Fibroblast of villous mesenchyme (primary cell): ENCODE measurements at regions not wholly inside any gene's neighbourhood (a gene's known extent, or its start where the extent isn't known, plus 50 kb on each side); places are given as distances from the start of the nearest gene placed in this dataset.
"Not testable (repeated sequence)": the region's sequence is repeated elsewhere in the genome, so short reads cannot be mapped to it uniquely, and the experiment has no call there.

Source experiments
- DNase-seq: peaks from one replicate; pipeline ENCODE4 v3.0.0-alpha.2; 2010; ENCODE audit warnings: low read depth
- H3K4me3 ChIP-seq: 2 replicates; pipeline ENCODE4 v1.5.1; 2011; ENCODE audit warnings: low read depth, mild to moderate bottlenecking, low read length

DNA sequence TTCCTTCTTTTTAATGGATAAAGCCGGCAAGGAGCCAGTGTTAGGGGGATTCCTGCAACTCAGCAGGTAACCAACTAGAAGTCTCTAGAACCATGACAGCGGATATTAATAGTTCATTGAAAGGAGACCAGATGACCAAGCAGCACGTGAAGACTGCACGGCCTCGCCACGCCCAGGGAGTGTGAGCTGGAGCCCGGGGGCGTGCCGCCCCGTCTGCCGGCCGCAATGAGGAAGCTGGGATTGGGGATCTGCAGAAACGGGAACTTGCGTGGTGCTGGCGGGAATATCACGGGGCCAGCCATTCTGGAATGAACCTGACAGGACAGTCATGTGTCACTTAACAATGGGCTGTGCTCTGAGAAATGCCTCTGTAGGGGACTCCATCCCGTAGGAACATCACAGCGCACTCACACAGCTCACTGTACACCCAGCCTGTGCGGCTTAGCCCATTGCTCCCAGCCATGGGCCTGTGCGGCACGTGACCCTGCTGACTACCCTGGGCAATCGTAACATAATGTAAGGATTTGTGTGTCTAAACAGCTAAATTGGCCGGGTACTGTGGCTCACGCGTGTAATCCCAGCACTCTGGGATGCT lies 4092.8 kb upstream of the TPTE start:
- H3K4me3 ChIP-seq, DNase-seq: not testable (repeated sequence)

DNA sequence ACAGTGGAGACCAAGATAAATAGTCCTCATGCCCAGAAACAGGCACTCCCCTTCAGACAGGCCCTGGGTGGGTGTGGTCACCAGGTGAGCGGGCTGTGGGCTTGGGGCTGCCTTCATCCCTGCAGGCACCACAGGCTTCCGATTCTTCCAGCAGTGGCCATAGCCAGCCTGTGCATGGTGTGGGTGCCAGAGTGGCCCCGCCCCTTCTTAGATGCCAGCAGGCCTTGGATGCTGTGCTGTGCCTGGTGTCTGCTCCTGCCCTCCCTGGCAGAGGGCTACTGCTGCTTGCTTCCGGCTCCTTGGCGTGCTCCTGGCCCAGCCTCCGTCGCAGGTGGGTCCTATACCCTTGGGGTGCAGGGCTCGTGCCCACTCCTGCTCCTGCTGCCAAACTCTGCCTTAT lies 4091.5 kb upstream of the TPTE start:
- not testable (repeated sequence) for H3K4me3 ChIP-seq, DNase-seq

DNA sequence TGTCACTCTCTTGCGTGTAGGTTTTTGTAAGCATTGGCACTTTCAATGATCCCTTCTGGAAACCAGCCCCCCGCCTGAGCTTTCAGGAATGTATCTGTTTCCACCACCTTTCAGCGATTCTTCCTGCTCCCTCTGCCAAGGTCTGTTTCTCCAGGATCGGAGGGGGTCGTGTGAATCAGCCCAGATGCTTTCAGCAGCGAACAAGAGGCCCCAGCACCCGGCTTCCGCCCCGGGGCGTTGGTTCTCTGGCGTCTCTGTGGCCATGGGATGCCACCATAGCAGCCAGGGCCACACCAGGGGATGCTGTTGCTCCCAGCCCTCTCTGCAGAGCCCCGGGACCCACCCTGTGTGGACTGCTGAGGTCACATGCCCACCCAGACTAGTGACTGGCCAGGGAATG lies 4088.2 kb upstream of the TPTE start:
- DNase-seq, result not testable (repeated sequence)

DNA sequence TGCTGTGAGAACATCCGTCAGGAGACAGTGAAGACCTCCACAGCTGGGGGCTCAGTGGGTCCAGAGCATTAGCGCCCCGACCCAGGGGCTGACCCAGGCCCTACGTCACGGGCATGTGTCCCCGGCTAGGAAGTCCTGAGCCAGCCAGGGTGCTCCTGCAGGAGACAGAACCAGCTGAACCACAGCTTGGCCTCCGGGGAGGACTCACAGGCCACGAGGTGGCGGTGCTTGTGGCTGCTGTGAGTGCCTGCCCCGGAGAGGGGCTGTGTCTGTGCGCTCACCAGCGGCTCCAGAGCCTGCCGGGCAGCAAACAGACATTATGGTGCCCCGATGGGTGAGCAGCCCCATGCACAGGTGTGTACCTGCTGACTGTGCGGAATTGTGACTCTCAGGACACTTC lies 4085.2 kb upstream of the TPTE start:
- DNase-seq, H3K4me3 ChIP-seq: not testable (repeated sequence)

More for the DNA sequence above, 4088.2 kb upstream of the TPTE start:
- not testable (repeated sequence) for H3K4me3 ChIP-seq

DNA sequence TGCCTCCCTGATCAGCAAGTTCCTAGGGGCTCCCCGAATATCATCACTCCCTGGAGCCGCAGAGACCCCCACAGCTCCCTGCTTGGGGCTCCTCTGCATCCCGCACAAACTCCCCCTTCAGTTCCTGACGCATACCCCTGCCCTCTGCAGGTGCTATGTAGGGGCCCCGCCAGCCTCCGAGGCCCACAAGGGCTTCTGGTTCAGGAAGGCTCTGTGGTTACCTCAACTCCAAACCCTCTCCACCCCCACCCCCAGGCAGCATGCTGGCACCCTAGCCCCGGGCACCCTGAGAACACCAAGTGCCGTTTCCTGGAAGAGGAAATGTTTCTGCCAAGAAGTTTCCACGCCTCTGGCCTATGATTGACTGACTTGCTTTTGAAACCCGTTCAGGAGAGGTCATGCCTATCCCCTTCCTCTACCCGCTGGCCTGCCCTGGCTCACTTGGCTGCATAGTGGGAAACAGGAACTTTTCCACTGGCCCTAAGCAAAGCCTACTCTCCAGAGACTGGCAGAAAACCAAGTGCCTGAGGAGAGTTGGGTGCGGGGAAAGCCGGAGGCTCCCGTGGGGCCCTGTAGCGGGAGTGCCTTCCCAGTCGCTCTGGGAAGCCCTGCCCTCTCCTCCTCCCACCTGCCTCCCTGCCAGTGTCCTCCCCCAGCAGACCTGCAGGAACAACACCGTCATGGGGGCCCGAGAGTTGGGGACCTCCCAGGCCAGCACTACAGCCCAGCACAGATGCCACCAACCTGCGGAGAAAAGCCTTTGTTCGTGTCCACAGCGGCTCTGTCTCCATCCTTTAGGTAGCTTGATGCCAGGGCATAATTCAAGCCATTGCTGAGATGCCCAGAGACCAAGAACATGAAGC lies 4084.2 kb upstream of the TPTE start:
- not testable (repeated sequence) for DNase-seq, H3K4me3 ChIP-seq

DNA sequence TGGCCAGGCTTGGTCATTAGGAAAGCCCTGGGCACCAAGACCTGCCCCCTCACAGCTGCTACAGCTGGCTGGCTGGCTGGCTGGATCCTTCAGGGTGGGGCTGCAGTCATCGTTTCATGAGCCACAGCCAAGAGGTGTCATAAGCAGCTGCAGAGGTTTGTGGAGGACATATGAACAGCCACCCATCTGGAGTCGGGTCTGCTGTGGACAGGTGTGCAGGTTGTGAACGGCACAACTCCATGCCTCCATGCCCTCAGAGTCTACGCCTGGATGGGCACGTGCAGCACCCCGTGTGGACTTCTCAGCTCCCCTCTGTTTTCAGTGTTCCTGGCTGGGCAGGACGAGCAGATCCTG lies 4083.6 kb upstream of the TPTE start:
- DNase-seq, H3K4me3 ChIP-seq: not testable (repeated sequence)

DNA sequence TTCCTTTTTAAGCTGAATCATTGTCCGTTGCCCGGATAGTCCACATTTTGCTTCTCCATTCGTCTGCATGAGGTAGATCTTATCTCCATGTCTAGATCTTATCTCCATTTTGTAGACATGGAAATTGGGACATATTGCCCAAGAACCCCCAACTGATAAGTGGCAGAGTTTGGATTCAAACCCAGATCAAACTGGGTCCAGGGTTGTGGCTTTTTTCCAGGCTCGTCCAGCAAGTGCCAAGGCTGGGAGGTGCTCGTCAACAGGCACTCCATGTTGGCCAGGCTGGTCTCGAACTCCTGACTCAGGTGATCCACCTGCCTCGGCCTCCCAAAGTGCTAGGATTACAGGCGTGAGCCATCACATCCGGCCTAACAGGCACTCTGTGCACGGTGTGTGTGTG lies 4082.3 kb upstream of the TPTE start:
- H3K4me3 ChIP-seq, DNase-seq: not testable (repeated sequence)

DNA sequence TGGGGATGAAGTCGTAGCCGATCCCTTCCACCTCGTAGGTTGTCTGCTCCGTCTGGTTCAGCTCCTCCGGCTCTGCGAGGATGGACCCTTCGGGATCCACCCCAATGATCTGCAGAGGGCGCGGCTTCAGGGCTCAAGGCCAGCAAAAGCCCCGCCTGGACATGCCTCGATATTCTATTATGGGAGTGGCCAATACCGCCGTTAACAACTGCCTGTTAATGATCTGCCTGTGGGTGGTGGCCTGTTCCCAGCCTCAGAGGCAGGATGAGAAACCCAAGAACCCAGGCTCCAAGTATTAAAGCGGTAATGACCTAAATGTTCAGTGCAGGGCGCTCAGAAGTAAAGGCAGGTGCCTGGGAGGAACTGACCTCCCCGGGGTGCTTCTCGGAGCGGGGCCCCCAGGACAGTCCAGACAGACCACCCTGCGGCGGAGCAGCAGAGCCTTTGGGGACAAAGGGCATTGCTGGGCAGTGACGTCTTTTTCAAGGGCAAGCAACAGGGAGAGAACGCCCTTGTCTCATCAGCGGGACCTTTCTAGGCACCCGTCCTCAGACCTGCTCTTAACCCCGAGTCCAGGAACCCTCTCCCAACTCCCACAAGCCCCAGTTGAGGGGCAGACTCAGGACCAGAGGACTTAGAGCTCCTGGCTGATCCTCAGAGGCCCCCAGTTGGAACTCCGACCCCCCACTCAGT lies 4066.6 kb upstream of the TPTE start:
- DNase-seq, H3K4me3 ChIP-seq: not testable (repeated sequence)

DNA sequence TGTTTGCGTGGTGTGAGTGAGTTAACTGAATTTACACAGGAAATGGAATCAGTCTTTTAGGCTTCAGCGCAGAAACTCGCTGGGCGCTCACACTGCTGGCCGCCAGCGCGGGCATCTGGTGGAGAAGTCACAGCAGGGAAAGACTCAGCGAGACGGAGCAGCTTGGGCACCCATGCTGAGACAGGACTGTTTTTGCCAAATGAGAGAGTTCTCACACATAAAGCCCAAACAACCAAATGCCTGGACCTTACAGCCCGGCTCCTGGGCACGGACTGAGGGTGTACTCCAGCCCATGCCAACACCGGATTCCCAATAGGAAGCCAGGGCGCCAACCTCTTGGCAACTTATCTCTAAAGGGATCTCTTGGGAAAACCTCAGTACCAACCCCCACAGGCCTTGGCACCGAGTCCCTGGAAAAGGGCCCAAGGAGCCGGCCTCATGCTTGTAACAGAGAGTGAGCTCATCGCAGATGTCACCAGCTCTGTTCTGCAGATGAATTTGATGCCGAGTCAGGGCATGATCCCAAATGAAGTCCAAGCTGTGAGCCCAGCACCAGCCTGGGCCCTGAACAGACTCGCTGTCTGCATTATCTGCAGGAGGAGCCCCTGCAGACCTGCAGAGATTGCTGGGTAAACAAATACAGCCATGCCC lies 4065.2 kb upstream of the TPTE start:
- not testable (repeated sequence) for DNase-seq, H3K4me3 ChIP-seq

DNA sequence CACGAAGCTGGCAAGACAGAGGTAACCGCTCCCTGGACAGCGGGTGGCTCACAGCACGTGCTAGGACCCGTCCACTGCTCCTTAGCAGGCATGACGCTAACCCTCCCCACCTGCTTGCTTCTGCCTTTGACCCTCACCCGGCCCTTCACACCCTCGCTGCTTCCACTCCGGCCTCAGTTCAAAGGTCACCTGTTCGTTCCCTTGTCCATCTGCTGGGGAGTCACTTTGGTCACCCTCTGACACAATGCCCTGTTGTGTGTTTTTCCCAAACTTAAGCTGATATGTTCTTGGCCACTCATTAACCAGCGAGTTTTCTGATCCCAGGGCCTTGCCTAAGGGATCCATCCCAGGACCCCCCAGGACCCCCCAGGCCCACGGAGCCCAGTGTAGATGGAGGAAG lies 4061.6 kb upstream of the TPTE start:
- H3K4me3 ChIP-seq, DNase-seq: not testable (repeated sequence)

DNA sequence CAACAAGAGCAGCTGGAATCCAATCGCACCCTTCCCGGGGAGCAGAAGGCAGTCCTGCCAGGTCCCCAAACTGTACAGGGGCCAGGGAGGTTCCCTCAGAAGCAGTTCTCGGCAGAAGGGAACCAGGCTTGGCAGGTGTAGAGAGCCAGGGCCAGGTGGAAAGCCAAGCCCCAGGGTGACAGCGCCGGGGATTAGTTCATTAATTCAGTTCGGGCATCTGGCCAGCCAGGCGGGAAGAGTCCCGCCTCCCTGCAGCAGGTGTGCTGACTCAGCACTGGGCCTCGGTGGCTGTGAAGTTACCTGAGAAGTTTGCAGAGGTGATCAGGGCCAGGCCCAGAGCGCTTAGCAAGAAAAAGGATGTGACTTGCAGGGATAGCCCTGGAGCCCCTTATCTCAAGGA lies 4060.0 kb upstream of the TPTE start:
- H3K4me3 ChIP-seq, DNase-seq: not testable (repeated sequence)

DNA sequence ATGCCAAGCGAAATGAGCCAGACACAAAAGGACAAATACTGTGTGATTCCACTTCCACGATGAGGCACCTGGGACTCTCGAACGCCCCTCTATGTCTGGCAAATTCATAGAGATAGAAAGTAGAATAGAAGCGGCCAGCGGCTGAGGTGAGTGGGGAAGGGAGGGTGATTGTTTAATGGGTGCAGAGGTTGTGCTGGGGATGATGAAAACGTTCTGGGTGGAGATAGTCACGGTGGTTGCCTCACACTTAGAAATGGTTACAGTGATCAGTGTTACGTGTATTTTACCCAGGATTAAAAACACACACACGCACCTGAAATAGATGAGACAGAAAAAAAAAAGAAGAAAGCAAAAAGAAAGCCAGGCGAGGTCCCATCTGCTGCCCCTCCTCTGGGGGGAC lies 4057.0 kb upstream of the TPTE start:
- DNase-seq, H3K4me3 ChIP-seq: not testable (repeated sequence)

DNA sequence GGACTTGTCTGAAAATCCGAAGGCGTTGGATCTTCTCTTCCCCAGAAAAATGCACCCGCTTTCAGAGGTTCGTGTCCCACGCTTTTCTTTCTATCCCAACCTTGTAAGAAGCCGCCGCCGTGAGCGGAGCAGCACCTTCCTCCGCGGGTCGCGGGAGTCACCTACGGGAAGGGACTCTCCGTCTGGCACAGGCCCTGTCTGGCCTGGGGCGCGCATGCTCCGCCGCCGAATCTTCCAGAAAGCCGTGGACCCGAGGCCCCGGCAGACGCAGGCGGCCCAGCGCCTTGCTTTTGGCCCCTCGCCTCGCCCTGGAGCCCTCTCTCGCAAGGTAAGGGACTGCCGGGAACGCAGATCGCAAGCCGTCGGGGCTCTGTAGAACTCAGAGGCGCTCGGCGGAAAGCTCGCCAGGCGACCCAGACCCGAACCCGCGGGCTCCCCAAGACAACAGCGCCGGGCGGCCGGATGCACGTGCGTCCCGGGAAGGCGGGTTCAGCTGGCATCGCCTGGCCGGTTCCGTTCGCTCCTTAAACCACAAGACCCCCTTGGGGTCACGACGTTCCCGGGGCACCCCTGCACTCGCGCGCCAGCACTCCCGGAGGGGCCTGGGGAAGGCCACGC lies 4055.2 kb upstream of the TPTE start:
- not testable (repeated sequence) for DNase-seq

DNA sequence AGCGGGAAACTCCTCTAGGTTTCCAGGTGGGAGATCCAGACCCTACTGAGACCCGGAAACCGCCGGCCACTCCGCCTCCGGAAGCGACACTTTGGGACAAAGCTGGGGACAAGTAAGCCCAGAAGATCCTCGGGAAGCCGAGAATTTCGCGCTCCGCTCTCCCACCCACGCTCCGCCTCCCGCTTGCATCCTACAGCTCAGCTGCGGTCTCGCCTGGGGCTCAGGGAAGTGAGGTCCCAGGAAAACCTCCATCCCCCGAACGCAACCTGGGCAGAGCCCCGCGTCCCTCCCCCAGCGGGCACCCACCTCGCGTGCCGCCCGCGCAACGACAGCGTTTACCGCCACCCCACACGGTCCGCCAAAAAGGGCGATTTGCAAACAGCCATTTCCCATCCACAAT lies 4054.7 kb upstream of the TPTE start:
- not testable (repeated sequence) for DNase-seq, H3K4me3 ChIP-seq

More for the DNA sequence above, 4055.2 kb upstream of the TPTE start:
- H3K4me3 ChIP-seq, result not testable (repeated sequence)

DNA sequence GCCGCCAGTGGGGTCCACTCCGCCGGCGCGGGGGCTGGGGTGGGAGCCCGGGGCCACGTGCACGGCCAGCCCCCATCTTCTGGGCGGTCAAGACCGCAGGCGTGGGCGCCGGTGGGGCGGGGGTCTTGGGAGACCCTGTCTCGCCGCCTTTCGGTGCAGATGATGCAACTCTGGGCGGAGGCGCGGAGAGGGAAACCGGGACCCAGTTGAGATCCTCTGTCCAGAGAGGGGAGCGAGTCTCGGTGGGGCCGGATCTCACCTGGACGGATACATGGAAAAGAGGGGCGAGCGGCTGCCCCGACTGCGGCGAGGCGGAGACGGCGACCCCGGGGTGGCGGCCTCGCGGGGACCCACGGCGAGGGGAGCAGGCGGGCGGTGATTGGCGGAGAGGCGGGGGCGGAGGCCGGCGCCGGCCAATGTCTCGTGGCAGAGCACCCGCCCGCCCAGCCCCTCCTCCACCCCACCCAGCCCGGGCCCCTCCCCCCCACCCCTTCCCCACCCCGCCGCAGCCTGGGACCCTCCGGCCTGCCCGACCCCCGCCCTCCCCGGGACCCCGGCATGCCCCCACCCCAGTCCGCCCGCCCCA lies 4054.1 kb upstream of the TPTE start:
- H3K4me3 ChIP-seq, DNase-seq: not testable (repeated sequence)

DNA sequence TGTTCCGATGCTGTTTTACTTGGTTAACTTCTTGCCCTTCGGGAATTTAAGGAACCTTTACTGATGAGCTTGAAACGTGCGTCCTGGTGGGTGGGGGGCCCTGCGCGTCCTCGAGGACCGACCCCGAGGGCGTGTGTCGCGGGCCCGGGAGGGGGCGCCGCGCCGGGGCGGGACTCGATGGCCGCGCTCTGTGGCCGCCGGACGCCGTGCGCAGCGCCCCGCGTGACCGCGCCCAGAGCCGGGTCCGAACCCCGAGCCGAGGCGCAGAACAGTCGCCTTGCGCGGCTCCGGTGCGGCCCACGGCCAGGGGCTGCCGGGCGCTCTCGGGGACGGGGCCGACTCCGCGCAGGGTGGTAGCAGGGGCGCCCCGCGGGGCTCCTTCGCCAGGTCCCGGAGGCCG lies 4053.5 kb upstream of the TPTE start:
- H3K4me3 ChIP-seq, DNase-seq: not testable (repeated sequence)

DNA sequence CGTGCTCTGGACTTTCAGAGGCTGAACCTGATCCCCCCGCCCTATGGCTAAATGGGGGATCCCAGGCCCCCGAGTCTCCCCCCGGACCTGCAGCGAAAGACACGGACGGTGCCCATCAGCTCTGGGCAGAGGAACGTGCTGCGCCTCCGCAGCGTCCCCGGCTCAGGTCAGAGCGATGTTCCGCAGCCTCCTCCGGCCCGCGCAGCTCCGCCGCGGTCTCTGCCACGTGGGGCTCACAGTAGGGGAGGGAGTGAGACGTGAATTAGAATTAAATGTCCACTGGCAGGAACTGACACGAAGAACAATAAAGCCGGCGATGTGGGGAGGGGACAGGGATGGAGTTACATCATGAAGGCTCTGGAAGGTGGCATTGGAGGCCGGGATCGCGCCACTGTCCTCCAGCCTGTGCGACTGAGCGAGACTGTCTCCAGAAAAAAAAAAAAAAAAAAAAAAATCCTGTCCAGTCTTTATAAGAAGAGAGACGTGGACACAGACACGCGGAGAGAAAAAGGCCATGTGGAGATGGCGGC lies 4053.0 kb upstream of the TPTE start:
- not testable (repeated sequence) for H3K4me3 ChIP-seq, DNase-seq

DNA sequence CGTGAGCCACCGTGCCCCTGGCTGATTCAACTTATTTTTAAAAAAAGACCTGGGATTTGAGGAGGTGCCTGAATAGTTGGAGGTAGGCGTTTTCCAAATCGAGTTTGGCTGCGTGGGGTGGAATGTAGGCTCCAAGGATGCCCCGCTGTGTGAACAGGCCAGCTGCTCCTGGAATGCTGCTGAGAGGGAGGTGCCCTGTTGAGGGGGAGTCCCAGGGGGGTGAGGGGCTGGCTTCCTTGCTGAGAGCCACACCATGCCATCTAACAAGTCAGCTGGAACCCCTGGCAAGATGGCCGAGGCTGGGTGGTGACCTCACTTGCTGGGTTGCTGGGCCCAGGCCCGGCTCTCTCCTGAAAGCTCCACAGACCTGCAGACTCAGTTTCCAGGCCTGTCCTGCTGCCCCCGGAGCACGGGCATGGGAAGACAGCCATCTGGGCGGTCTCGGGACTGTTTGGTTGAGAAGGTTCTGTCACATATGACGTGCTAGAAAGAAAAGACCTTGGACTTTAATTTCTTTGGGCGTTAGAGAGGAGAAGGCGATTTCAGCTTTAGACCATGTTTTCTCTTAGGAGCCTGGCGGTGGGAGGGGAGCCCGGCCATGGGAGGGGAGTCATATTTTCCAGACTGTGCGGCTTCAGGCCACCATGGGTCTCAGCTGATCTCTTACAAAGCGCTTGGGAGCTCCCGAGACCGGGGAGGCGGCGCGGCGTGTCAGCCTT lies 4047.0 kb upstream of the TPTE start:
- DNase-seq, result not testable (repeated sequence)

More for the DNA sequence above, 4047.0 kb upstream of the TPTE start:
- not testable (repeated sequence) for H3K4me3 ChIP-seq
